ACC112 (cell line): ENCODE measurements at regions not wholly inside any gene's neighbourhood (a gene's known extent, or its start where the extent isn't known, plus 50 kb on each side); places are given as distances from the start of the nearest gene placed in this dataset.

ENCODE experiments used
- H2AFZ ChIP-seq: fragments of 200-600 bp; sonication (generic); one replicate; pipeline ENCODE4 v1.6.0; 2017; ENCODE audit warnings: antibody characterized with exemption, low read length; ENCODE audit not compliant: unreplicated experiment
- H3K27ac ChIP-seq: fragments of 200-600 bp; sonication (generic); 2 replicates; pipeline ENCODE4 v1.5.1; 2014; ENCODE audit warnings: low read depth, mild to moderate bottlenecking, antibody characterized with exemption, low read length, moderate library complexity
- H3K27me3 ChIP-seq: fragments of 200-600 bp; sonication (generic); 2 replicates; pipeline ENCODE4 v1.6.1; 2014; ENCODE audit warnings: mild to moderate bottlenecking, antibody characterized with exemption, low read length, moderate library complexity, mixed read lengths; ENCODE audit not compliant: insufficient read depth
- H3K36me3 ChIP-seq: fragments of 200-600 bp; sonication (generic); 2 replicates; pipeline ENCODE4 v1.6.1; 2016; ENCODE audit warnings: mild to moderate bottlenecking, antibody characterized with exemption, low read length, moderate library complexity, mixed read lengths; ENCODE audit not compliant: insufficient read depth
- H3K4me1 ChIP-seq: fragments of 200-600 bp; sonication (generic); one replicate; pipeline ENCODE4 v1.6.1; 2016; ENCODE audit warnings: low read length, mixed read lengths; ENCODE audit not compliant: insufficient read depth, unreplicated experiment, control insufficient read depth
- H3K4me3 ChIP-seq: fragments of 200-600 bp; sonication (generic); 2 replicates; pipeline ENCODE4 v1.5.1; 2014; ENCODE audit warnings: mild to moderate bottlenecking, low read depth, low read length
- H3K79me2 ChIP-seq: fragments of 200-600 bp; sonication (generic); one replicate; pipeline ENCODE4 v1.6.0; 2016; ENCODE audit warnings: low read length; ENCODE audit not compliant: control insufficient read depth, unreplicated experiment, insufficient read depth

- no peaks in the 10 kb centered on the region for H3K4me1 ChIP-seq
- H3K27me3 ChIP-seq, result no peaks in the 10 kb centered on the region
- H3K79me2 ChIP-seq, result no peaks in the 10 kb centered on the region
- H3K4me3 ChIP-seq, result no peak overlapping the region
- no peaks in the 10 kb centered on the region for H3K36me3 ChIP-seq
- H2AFZ ChIP-seq, result no peak overlapping the region
- no peak overlapping the region for H3K27ac ChIP-seq
These were observed 365.6 kb downstream of the BCL11B start for GRCh38 chr14:98906123-98906995.

DNA sequence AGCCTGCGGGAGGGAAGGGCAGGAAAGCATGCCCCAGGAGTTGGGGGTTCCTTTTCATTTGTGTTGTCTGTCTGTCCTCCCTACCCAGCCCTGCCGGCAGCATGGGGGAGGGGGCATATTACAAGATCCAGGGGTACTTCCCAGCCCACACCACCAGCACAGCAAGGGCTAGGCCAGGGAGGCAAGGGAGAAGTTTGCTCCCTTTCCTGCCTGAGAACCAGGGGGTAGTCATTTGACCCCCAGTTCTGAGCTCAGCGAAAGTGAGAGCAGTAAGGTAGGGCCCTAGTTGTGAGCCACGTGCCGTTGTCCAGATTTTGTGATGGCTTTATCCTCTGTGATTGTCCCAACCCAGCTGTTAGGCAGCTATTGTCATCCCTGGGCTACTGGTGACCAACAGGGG is 364.7 kb downstream of the BCL11B start:
- H3K79me2 ChIP-seq, result no peaks in the 10 kb centered on the region
- no peaks in the 10 kb centered on the region for H3K4me1 ChIP-seq
- H3K27ac ChIP-seq, result no peak overlapping the region
- no peak overlapping the region for H3K4me3 ChIP-seq
- H2AFZ ChIP-seq, result no peak overlapping the region
- no peaks in the 10 kb centered on the region for H3K27me3 ChIP-seq
- H3K36me3 ChIP-seq, result no peaks in the 10 kb centered on the region

DNA sequence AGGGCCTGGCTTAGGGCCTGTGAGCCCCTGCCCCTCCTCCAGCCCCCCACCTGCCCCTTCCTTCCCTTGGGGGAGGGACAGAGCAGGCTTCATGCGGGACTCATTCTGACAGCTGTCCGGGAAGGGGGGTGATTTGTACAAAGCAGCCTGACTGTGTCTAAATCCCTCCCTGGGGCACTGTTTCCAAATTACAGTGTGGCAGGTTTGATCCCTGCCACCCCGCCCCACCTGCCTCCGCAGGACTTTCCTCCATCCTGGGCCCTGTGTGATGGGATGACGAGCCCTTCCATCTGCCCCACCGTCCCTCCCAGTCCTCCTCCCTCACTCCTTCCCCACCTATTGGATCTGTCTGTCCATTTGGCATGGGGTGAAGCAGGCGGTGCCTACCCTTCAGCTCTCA is 363.9 kb downstream of the BCL11B start:
- H2AFZ ChIP-seq, result no peak overlapping the region
- no peak overlapping the region for H3K27ac ChIP-seq
- H3K27me3 ChIP-seq, result no peaks in the 10 kb centered on the region
- H3K36me3 ChIP-seq, result no peaks in the 10 kb centered on the region
- H3K4me1 ChIP-seq, result no peaks in the 10 kb centered on the region
- H3K4me3 ChIP-seq, result no peak overlapping the region
- no peaks in the 10 kb centered on the region for H3K79me2 ChIP-seq

DNA sequence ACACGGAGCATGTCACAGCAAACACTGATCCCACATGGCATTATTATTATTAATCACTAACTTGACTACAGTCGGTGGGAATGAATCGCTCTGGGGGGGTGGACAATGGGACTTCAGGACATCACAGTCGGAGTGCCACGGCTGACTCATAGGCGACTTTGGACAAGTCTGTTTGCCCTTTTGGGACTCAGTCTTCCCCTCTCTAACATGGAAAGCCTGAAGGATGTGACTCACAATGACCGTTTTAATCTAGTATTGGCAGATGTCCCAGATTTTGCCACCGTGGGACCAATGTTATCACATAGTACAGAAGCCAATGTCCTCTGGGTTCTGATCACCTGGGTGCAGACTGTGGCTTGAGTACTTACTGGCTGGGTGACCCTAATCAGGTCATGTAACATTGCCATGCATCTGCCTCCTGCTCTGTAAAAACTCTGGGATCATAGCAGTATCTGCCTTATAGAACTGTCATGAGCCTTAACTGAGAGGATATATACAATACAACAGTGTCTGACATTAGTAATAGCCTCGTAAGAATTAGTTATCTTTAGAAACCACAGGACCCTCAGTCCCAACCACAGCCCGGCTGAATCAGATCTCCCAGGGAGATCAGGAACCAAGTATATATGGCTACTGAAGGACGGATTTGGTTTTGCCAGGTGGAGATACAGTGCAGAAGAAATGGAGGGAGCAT is 362.6 kb downstream of the BCL11B start:
- Histone ChIP-seq H3K4me3 (no peak overlapping the region), H3K36me3 (no peaks in the 10 kb centered on the region), H3K79me2 (no peaks in the 10 kb centered on the region), H3K4me1 (no peaks in the 10 kb centered on the region), H3K27ac (no peak overlapping the region), H3K27me3 (no peaks in the 10 kb centered on the region), H2AFZ (no peak overlapping the region)

DNA sequence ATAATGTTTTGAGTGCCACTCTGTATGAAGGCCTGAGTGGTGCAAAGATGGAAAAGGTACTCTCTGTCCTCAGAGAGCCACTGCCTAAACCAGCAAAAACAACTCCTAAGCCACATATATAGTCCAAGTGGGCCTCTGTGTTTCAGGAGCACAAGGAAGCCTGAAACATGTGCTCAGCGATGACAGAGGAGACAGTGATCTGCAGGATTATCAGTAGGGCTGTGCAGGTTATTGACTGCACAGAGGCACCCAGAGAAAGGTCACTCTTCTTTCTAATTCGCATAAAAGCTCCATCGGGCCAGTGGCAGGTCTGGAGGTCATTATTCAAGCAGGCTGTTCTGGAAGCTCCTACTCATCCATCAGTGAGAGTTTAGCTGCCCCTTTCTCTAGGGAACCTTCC is 361.9 kb downstream of the BCL11B start:
- no peaks in the 10 kb centered on the region for H3K36me3 ChIP-seq
- no peak overlapping the region for H3K27ac ChIP-seq
- H3K79me2 ChIP-seq, result no peaks in the 10 kb centered on the region
- no peak overlapping the region for H2AFZ ChIP-seq
- no peak overlapping the region for H3K4me3 ChIP-seq
- H3K27me3 ChIP-seq, result no peaks in the 10 kb centered on the region
- no peaks in the 10 kb centered on the region for H3K4me1 ChIP-seq

DNA sequence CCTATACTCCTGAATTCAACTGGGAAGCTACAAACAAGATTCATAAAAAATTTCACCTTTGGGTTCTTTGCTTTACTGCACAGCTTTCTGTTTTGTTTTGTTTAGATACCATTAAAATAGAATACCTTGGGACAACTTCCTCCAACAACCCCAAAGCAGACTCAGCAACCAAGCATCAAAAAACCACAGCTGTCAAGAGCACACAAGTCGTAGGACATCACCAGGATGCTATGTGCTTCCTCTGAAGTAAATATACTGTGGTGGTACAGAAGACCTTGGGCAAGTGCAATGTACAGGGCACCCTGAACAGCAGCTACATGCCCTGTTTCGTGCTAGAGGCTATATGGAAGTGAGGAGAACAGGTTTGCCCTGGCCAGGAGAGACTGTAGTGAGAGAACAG is 359.3 kb downstream of the BCL11B start:
- H2AFZ ChIP-seq, result no peak overlapping the region
- no peaks in the 10 kb centered on the region for H3K36me3 ChIP-seq
- no peaks in the 10 kb centered on the region for H3K4me1 ChIP-seq
- H3K27ac ChIP-seq, result no peak overlapping the region
- H3K79me2 ChIP-seq, result no peaks in the 10 kb centered on the region
- no peak overlapping the region for H3K4me3 ChIP-seq
- no peaks in the 10 kb centered on the region for H3K27me3 ChIP-seq

- H3K4me1 ChIP-seq, result no peaks in the 10 kb centered on the region
- no peak overlapping the region for H3K4me3 ChIP-seq
- no peak overlapping the region for H2AFZ ChIP-seq
These were observed 357.9 kb downstream of the BCL11B start for GRCh38 chr14:98913967-98914650.

GRCh38 chr14:98914942-98915341 is 357.1 kb downstream of the BCL11B start:
- no peaks in the 10 kb centered on the region for H3K79me2 ChIP-seq
- no peaks in the 10 kb centered on the region for H3K27me3 ChIP-seq
- H3K4me1 ChIP-seq, result no peaks in the 10 kb centered on the region
- no peak overlapping the region for H2AFZ ChIP-seq
- no peaks in the 10 kb centered on the region for H3K36me3 ChIP-seq
- H3K27ac ChIP-seq, result no peak overlapping the region
- no peak overlapping the region for H3K4me3 ChIP-seq

More at GRCh38 chr14:98913967-98914650, 357.9 kb downstream of the BCL11B start:
- Histone ChIP-seq H3K27me3 (no peaks in the 10 kb centered on the region), H3K36me3 (no peaks in the 10 kb centered on the region), H3K27ac (no peak overlapping the region), H3K79me2 (no peaks in the 10 kb centered on the region)

GRCh38 chr14:98915625-98916024 is 356.4 kb downstream of the BCL11B start:
- H2AFZ ChIP-seq, result no peak overlapping the region
- no peaks in the 10 kb centered on the region for H3K4me1 ChIP-seq
- H3K36me3 ChIP-seq, result no peaks in the 10 kb centered on the region
- H3K27ac ChIP-seq, result no peak overlapping the region
- H3K27me3 ChIP-seq, result no peaks in the 10 kb centered on the region
- H3K4me3 ChIP-seq, result no peak overlapping the region
- no peaks in the 10 kb centered on the region for H3K79me2 ChIP-seq

DNA sequence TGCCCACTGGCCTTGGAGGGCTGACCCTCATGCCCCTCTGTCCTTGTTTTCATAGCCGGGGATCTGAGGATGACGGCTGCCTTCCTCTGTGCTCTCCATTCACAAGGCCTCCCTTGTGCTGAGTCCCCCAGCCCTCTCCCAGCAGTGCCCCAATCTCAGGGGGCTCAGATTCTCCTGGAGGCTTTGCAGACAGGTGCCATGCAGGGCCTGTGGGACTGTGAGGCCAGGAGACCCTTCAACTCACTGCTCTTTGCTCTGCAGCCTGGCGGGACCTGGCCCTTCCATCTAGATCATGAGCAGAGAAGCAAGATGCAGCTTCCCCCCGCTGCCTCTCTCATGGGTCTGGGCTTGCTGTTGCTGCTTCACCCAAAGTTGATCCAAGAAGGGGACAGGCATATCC is 356.0 kb downstream of the BCL11B start:
- H3K79me2 ChIP-seq, result no peaks in the 10 kb centered on the region
- no peak overlapping the region for H2AFZ ChIP-seq
- no peak overlapping the region for H3K4me3 ChIP-seq
- no peaks in the 10 kb centered on the region for H3K27me3 ChIP-seq
- H3K4me1 ChIP-seq, result no peaks in the 10 kb centered on the region
- no peak overlapping the region for H3K27ac ChIP-seq
- no peaks in the 10 kb centered on the region for H3K36me3 ChIP-seq
